GM21717 (cell line): ENCODE measurements at regions not wholly inside any gene's neighbourhood (a gene's known extent, or its start where the extent isn't known, plus 50 kb on each side); places are given as distances from the start of the nearest gene placed in this dataset.
"Not testable (repeated sequence)": the region's sequence is repeated elsewhere in the genome, so short reads cannot be mapped to it uniquely, and the experiment has no call there.

Experiments
- ATAC-seq: cut with Tn5 transposase; IDR thresholded peaks from one replicate; pipeline ENCODE4 v1.9.1; 2021; ENCODE audit warnings: mild to moderate bottlenecking, moderate library complexity; ENCODE audit not compliant: unreplicated experiment

DNA sequence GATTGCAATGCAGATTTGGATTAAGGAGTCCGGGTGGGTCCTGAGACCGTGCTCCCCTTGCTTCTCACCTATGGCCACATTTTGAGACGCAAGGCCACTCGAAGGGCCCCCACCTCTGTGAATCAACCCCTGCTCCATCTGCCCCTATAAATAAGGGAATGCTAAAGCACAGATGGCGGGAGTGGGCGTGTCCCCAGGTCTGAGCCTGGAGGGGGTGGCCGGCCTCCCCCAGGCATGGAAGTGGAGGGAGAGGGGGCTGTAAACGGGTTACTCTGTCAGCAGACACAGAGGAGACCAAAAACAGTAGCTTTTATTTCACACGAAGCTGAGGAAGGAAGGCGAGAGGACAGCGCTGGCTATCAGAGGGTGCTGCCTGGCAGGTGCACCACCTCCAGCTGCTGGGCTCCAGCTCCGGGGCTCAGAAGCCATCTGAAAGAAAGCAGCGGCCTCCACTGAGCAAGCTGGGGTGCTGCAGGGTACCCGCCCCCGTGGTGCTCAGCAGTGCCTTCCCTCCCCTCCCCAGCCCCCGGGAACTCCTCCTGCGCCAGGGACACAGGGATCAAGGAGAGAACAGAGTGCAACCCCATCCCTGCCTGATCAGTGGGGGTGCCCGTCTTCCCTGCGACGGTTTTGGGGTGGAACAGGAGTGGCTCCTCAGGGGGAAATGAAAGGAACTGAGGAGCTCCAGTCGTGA lies 56.7 kb upstream of the RAB6C start:
- no peak for ATAC-seq

DNA sequence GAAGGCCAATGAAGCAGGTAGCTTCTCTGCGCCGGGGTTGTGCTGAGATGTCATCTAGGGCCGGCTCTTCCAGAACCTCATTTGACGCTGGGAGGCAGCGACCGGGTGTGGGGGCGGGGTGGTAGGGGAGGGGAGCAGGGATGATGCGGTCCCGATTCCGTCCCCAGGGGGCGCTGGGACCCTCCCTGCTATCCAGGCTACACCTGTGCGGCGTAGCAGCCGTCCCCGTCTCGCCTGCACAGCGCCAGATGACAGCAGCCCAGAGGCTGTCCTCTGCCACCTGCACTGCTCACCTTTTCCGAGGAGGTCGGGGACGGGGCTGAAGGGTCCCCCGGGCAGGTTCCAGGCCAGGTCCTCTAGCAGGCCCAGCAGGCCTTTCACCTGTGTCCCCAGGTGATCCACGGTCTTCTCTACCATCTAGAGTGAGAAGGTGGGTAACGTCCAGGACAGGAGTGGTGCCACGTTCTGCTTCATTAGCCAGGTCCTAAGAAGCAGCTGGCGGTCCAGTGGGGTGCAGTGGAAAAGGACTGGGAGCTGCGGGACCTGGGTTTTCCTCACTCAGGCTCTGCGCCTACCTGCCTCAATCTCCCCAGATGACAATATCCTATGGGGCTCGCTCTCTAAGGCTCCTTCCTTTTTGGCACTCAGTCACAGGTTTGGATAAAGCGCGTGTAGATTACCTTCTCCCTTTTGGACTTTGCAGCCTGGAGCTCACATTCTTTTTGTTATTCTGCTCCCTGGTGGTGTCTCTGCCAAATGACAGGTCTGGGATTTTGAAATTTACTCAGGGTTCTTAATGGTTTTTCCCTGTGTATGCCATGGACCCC lies 56.0 kb upstream of the RAB6C start:
- no peak for ATAC-seq

DNA sequence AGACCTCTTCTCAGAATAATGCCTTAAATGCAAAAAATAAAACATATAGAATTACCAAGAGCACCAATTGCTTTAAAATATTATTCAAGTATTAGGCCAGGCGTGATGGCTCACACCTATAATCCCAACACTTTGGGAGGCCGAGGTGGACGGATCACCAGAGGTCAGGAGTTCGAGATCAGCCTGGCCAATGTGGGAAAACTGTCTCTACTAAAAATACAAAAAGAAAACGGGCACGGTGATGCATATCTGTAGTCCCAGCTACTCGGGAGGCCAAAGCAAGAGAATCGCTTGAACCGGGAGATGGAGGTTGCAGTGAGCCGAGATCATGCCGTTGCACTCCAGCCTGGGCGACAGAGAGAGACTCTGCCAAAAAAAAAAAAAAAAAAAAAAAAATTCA lies 55.4 kb upstream of the RAB6C start:
- not testable (repeated sequence) for ATAC-seq

DNA sequence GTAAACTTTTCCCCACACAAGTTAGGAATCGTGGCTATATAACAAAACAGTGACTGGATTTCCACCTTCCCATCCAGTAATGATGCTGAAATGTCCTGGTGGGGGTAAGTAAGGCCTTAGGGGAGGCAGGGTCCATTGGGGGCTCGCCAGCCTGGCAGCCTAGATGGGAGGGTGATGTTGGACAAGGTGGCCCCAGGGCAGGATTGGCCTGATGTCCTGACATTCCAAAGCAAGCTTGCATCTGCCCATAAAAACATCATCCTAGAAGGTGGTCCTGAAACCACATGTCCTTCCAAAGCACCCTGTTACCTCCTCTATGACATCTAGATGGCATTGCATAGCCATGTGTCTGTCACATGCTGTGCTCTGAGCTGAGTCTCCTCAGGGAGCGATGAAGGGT lies 54.1 kb upstream of the RAB6C start:
- ATAC-seq, result no peak

DNA sequence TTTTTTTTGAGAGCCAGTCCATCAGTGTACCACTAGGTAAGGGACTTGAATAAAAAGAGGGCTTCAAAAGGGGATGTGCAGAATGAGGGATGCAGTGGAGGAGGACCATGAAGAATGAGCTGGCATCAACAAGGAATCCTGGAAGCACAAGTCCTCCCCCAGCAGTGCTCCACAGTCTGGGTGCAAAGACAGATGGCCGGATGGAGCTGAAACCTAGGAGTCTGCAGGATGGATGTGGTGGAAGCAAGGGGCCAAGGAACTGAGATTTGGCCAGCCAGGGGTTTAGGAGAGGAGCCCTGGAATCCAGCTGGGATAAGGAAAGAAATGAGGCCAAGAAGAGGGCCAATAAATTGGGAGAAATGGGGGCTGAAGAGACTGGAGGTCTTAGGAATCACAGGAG lies 51.8 kb upstream of the RAB6C start:
- no peak for ATAC-seq

DNA sequence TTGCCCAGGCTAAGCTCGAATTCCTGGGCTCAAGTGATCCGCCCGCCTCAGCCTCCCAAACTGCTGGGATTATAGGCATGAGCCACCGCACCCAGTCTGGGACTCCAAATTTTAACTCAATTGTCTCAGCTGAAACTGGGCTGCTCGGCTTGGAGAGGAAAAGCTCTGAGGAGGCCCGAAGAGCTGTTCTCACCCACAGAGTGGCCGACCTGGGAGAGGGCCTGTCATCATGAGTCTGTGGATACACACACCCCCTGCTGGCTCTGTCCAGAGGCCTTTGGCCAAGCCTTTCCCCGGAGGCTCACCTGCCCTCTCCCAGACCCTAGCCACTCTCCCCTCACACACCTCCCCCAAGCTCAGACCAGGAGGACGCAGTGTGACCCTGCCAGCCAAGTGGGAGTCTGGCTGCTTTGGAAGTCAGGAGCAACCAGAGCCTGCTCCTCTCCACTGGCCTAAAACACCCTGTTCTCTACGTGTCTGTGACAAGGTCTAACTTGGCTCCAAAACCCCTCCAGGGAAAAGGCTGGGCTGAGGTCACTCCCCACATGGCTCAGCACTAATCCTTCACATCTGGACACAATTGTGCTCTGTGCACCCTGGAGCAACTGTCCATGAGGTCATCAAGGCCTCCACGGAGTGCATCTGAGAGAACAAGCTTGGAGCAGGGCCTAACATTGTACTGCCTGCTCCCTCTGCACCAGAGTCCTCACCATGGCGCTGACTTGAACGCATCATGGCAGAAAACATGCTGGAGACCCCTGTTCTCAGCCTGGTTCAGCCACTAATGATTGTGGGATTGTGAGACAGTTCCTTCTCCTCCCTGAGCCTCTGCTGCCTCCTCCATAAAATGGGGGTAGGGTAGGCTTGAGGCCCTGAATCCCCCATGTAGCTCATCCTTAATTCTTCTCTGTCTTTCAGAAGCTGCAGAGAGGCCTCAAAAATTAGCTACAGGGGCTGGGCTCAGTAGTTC lies 49.9 kb upstream of the RAB6C start:
- no peak for ATAC-seq
